HG03565 (cell line): ENCODE measurements at regions not wholly inside any gene's neighbourhood (a gene's known extent, or its start where the extent isn't known, plus 50 kb on each side); places are given as distances from the start of the nearest gene placed in this dataset.
A peak's percentile ranks its signal among the peaks of the same experiment; 100 is the strongest.

Experiments used
- ATAC-seq: cut with Tn5 transposase; IDR thresholded peaks from one replicate; pipeline ENCODE4 v1.9.1; 2021; ENCODE audit warnings: mild to moderate bottlenecking, moderate library complexity; ENCODE audit not compliant: unreplicated experiment

- ATAC-seq, result no peak
These were observed 99.2 kb upstream of the RAPGEF2 start for GRCh38 chr4:159003420-159004253.

GRCh38 chr4:159006202-159006601 lies 96.7 kb upstream of the RAPGEF2 start:
- ATAC-seq, result no peak

- no peak for ATAC-seq
These were observed 94.2 kb upstream of the RAPGEF2 start for GRCh38 chr4:159008671-159009070.

- ATAC-seq, result no peak
These were observed 93.4 kb upstream of the RAPGEF2 start for GRCh38 chr4:159009521-159009920.

GRCh38 chr4:159010100-159010499 lies 92.8 kb upstream of the RAPGEF2 start:
- ATAC-seq, result no peak

GRCh38 chr4:159010563-159011260 lies 92.2 kb upstream of the RAPGEF2 start:
- no peak for ATAC-seq

GRCh38 chr4:159012381-159012780 lies 90.5 kb upstream of the RAPGEF2 start:
- ATAC-seq, result no peak

GRCh38 chr4:159013692-159014091 lies 89.2 kb upstream of the RAPGEF2 start:
- ATAC-seq, result no peak

- ATAC-seq, result no peak
These were observed 88.0 kb upstream of the RAPGEF2 start for GRCh38 chr4:159014859-159015258.

- no peak for ATAC-seq
These were observed 87.0 kb upstream of the RAPGEF2 start for GRCh38 chr4:159015841-159016240.

GRCh38 chr4:159016593-159017024 lies 86.3 kb upstream of the RAPGEF2 start:
- ATAC-seq, result peak; percentile 44

- peak; percentile 16 for ATAC-seq
These were observed 85.4 kb upstream of the RAPGEF2 start for GRCh38 chr4:159017323-159018026.

GRCh38 chr4:159018062-159018629 lies 84.7 kb upstream of the RAPGEF2 start:
- ATAC-seq, result peak; percentile 95

GRCh38 chr4:159019356-159019755 lies 83.5 kb upstream of the RAPGEF2 start:
- ATAC-seq, result no peak

- no peak for ATAC-seq
These were observed 81.1 kb upstream of the RAPGEF2 start for GRCh38 chr4:159021597-159022385.

GRCh38 chr4:159023741-159024140 lies 79.1 kb upstream of the RAPGEF2 start:
- no peak for ATAC-seq

- no peak for ATAC-seq
These were observed 78.6 kb upstream of the RAPGEF2 start for GRCh38 chr4:159024266-159024665.

GRCh38 chr4:159024828-159025227 lies 78.1 kb upstream of the RAPGEF2 start:
- no peak for ATAC-seq

GRCh38 chr4:159026329-159026728 lies 76.5 kb upstream of the RAPGEF2 start:
- ATAC-seq, result no peak

GRCh38 chr4:159027535-159027934 lies 75.3 kb upstream of the RAPGEF2 start:
- ATAC-seq, result peak; percentile 84
